HG03280 (cell line): ENCODE measurements at regions not wholly inside any gene's neighbourhood (a gene's known extent, or its start where the extent isn't known, plus 50 kb on each side); places are given as distances from the start of the nearest gene placed in this dataset.

Source experiments
- ATAC-seq: cut with Tn5 transposase; IDR thresholded peaks from one replicate; pipeline ENCODE4 v1.9.1; 2021; ENCODE audit warnings: mild to moderate bottlenecking, moderate library complexity; ENCODE audit not compliant: unreplicated experiment

GRCh38 chr2:12928775-12929401 is 212.2 kb downstream of the TRIB2 start:
- ATAC-seq = no peak

- no peak for ATAC-seq
These were observed 213.0 kb downstream of the TRIB2 start for GRCh38 chr2:12929758-12930157.

- no peak for ATAC-seq
These were observed 213.7 kb downstream of the TRIB2 start for GRCh38 chr2:12930391-12930790.

- no peak for ATAC-seq
These were observed 214.6 kb downstream of the TRIB2 start for GRCh38 chr2:12931186-12931844.

- ATAC-seq = no peak
These were observed 215.5 kb downstream of the TRIB2 start for GRCh38 chr2:12932192-12932591.

- no peak for ATAC-seq
These were observed 217.5 kb downstream of the TRIB2 start for GRCh38 chr2:12934146-12934756.

GRCh38 chr2:12935222-12935621 is 218.5 kb downstream of the TRIB2 start:
- ATAC-seq = no peak

- ATAC-seq = no peak
These were observed 219.1 kb downstream of the TRIB2 start for GRCh38 chr2:12935796-12936195.

- ATAC-seq = no peak
These were observed 224.5 kb downstream of the TRIB2 start for GRCh38 chr2:12941203-12941602.

- ATAC-seq = no peak
These were observed 231.7 kb downstream of the TRIB2 start for GRCh38 chr2:12948231-12948960.

GRCh38 chr2:12948961-12949353 is 232.2 kb downstream of the TRIB2 start:
- ATAC-seq = peak; percentile 47

- ATAC-seq = no peak
These were observed 232.7 kb downstream of the TRIB2 start for GRCh38 chr2:12949406-12949805.

- no peak for ATAC-seq
These were observed 233.4 kb downstream of the TRIB2 start for GRCh38 chr2:12950174-12950573.

- no peak for ATAC-seq
These were observed 234.4 kb downstream of the TRIB2 start for GRCh38 chr2:12950957-12951656.

GRCh38 chr2:12951657-12951973 is 234.9 kb downstream of the TRIB2 start:
- no peak for ATAC-seq

GRCh38 chr2:12953596-12953995 is 236.9 kb downstream of the TRIB2 start:
- ATAC-seq = no peak

- no peak for ATAC-seq
These were observed 239.1 kb downstream of the TRIB2 start for GRCh38 chr2:12955864-12956263.

GRCh38 chr2:12957251-12957650 is 240.5 kb downstream of the TRIB2 start:
- no peak for ATAC-seq

GRCh38 chr2:12959935-12960334 is 243.2 kb downstream of the TRIB2 start:
- ATAC-seq = no peak

- ATAC-seq = no peak
These were observed 243.9 kb downstream of the TRIB2 start for GRCh38 chr2:12960671-12961070.

GRCh38 chr2:12964904-12965539 is 248.3 kb downstream of the TRIB2 start:
- no peak for ATAC-seq
